ACC112 (cell line): ENCODE measurements at regions not wholly inside any gene's neighbourhood (a gene's known extent, or its start where the extent isn't known, plus 50 kb on each side); places are given as distances from the start of the nearest gene placed in this dataset.

Source experiments
- H2AFZ ChIP-seq: fragments of 200-600 bp; sonication (generic); one replicate; pipeline ENCODE4 v1.6.0; 2017; ENCODE audit warnings: antibody characterized with exemption, low read length; ENCODE audit not compliant: unreplicated experiment
- H3K27ac ChIP-seq: fragments of 200-600 bp; sonication (generic); 2 replicates; pipeline ENCODE4 v1.5.1; 2014; ENCODE audit warnings: low read depth, mild to moderate bottlenecking, antibody characterized with exemption, low read length, moderate library complexity
- H3K27me3 ChIP-seq: fragments of 200-600 bp; sonication (generic); 2 replicates; pipeline ENCODE4 v1.6.1; 2014; ENCODE audit warnings: mild to moderate bottlenecking, antibody characterized with exemption, low read length, moderate library complexity, mixed read lengths; ENCODE audit not compliant: insufficient read depth
- H3K36me3 ChIP-seq: fragments of 200-600 bp; sonication (generic); 2 replicates; pipeline ENCODE4 v1.6.1; 2016; ENCODE audit warnings: mild to moderate bottlenecking, antibody characterized with exemption, low read length, moderate library complexity, mixed read lengths; ENCODE audit not compliant: insufficient read depth
- H3K4me1 ChIP-seq: fragments of 200-600 bp; sonication (generic); one replicate; pipeline ENCODE4 v1.6.1; 2016; ENCODE audit warnings: low read length, mixed read lengths; ENCODE audit not compliant: insufficient read depth, unreplicated experiment, control insufficient read depth
- H3K4me3 ChIP-seq: fragments of 200-600 bp; sonication (generic); 2 replicates; pipeline ENCODE4 v1.5.1; 2014; ENCODE audit warnings: mild to moderate bottlenecking, low read depth, low read length
- H3K79me2 ChIP-seq: fragments of 200-600 bp; sonication (generic); one replicate; pipeline ENCODE4 v1.6.0; 2016; ENCODE audit warnings: low read length; ENCODE audit not compliant: control insufficient read depth, unreplicated experiment, insufficient read depth

DNA sequence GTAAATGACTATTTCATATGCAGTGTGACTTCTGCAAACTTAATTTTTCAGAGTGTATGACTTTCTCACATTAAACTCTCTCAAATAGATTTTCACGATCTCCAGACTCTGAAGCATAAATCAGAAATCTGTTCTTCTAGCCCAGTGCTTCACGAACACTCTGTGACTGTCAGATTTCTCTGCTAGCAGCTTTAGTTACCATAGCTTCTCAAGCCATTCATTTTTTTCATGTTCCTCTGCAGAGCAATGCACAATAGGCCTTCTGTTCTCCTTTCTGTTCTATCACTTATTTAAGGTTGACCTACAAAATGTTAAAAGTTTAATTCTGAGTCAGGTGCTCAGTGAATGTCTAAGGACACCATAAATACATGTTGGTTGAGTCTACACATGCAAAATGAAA lies 1102.2 kb downstream of the TUSC7 start:
- Histone ChIP-seq H3K36me3 (no peaks in the 10 kb centered on the region), H3K79me2 (no peaks in the 10 kb centered on the region), H2AFZ (no peak overlapping the region), H3K4me3 (no peak overlapping the region), H3K27me3 (no peaks in the 10 kb centered on the region), H3K4me1 (peaks cover 6% of the 10 kb centered on the region), H3K27ac (no peak overlapping the region)

DNA sequence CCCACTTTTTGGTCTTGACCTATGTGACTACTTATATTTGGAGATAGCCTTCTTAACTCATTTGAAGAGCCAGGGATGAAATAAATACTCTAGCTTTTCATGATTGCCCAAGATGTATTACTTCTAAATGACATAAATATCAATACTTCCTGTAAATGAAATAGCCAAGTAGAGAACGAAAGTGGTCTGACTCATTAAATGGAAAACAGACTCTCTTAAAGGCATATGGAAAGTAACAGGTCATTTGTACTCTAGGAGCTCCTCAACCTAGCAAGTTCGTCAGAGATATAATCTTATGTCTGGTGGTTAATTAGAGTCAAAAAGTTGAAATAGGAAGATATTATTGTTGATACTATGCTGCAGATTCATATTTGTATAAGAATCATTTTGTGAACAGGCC lies 1105.4 kb downstream of the TUSC7 start:
- no peaks in the 10 kb centered on the region for H3K36me3 ChIP-seq
- H3K27me3 ChIP-seq, result no peaks in the 10 kb centered on the region
- H3K4me1 ChIP-seq, result peaks cover 6% of the 10 kb centered on the region
- no peak overlapping the region for H3K27ac ChIP-seq
- no peaks in the 10 kb centered on the region for H3K79me2 ChIP-seq
- peak overlapping the region; percentile 48; the same call in 1 of the 2 replicates for H3K4me3 ChIP-seq
- H2AFZ ChIP-seq, result peak overlapping the region; percentile 92

DNA sequence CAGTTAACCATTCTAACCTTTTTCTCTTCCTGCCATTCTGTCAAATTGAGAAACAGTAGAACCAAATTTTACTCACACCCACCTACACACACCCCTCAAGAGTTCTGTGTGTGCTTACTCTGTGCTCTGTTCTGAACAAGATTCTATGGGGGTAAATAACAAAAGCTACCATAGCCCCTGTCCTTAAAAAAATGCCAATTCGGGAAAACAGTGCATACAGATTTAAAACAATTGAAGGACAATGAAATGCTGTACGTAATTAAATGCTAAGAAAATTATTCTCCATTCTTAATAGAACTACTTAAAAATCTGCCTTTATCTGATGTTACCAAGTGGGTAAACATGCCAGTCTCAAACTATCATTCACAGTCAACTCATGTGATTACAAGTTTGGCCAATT lies 1107.5 kb downstream of the TUSC7 start:
- H3K4me1 ChIP-seq, result peaks cover 18% of the 10 kb centered on the region
- H3K36me3 ChIP-seq, result no peaks in the 10 kb centered on the region
- no peak overlapping the region for H3K4me3 ChIP-seq
- H3K27ac ChIP-seq, result no peak overlapping the region
- no peaks in the 10 kb centered on the region for H3K27me3 ChIP-seq
- H3K79me2 ChIP-seq, result no peaks in the 10 kb centered on the region
- no peak overlapping the region for H2AFZ ChIP-seq

DNA sequence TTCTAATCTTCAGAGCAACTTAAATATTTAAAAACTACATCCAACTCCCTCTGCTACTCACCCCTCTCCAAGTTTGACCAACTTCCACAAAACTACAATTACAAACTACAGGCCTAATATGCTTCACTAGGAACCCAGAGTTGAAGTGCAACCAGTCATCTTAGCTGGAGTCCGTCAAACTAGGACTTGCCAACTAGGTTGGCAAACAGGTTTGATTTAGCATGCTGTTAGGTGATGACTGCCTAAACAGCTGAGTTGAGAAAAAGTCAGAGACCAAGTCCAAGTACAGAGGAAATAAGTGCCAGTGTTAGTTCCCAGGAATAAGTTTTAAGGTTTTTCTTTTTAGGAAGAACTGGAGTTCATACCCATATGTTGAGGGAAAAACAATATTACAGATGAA lies 1109.0 kb downstream of the TUSC7 start:
- no peak overlapping the region for H2AFZ ChIP-seq
- no peaks in the 10 kb centered on the region for H3K79me2 ChIP-seq
- no peak overlapping the region for H3K27ac ChIP-seq
- no peaks in the 10 kb centered on the region for H3K36me3 ChIP-seq
- peaks cover 18% of the 10 kb centered on the region for H3K4me1 ChIP-seq
- H3K4me3 ChIP-seq, result no peak overlapping the region
- no peaks in the 10 kb centered on the region for H3K27me3 ChIP-seq

DNA sequence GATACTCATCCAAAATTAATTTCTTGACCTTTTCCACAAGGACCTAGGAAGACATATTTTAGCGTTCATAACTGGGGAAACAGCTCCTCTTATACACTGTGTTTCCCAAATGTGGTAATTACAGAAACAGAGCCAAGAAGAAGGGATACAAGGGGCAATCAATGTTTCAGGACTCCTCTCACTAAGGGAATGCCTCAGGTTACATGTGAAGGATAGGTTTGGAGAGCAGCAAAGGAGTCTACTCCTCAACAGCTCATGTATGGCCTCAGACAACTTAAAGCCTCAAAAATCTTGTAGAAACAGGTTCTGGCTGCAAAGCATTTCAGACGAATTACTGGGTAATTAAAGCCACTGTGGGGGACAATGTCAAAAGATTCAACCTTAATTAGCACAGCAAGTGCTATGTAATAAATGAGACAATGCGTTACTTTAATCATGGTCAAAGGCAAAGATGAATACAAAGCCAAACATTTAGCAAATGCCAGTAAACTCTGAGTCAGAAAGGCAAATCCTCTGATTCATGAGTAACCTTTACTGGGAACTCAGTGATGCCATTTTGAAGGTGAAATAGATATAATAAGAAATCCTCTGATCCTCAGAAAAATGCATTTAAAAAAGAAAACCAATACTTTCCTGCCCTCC lies 1111.2 kb downstream of the TUSC7 start:
- no peaks in the 10 kb centered on the region for H3K79me2 ChIP-seq
- no peaks in the 10 kb centered on the region for H3K27me3 ChIP-seq
- no peak overlapping the region for H3K4me3 ChIP-seq
- peak overlapping the region; percentile 27; the same call in 1 of the 2 replicates for H3K27ac ChIP-seq
- peaks cover 12% of the 10 kb centered on the region for H3K4me1 ChIP-seq
- H3K36me3 ChIP-seq, result no peaks in the 10 kb centered on the region
- peak overlapping the region; percentile 35 for H2AFZ ChIP-seq

DNA sequence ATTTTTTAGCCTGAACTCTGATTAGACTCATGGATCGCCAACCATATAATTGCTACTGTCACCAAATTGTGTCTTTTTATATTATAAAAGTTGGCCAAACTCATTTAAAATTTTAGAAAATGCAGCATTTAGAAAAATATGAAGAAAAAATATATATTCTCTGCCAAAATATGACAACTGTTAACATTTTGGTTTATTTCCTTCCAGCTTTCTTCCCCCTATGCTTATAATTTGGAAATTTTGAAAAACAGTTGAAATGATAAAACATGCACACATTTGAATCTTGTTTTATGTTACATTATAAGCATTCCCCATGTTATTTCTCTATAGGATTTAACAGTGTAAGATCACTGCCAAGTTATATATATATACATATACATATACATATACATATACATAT lies 1112.8 kb downstream of the TUSC7 start:
- no peaks in the 10 kb centered on the region for H3K79me2 ChIP-seq

DNA sequence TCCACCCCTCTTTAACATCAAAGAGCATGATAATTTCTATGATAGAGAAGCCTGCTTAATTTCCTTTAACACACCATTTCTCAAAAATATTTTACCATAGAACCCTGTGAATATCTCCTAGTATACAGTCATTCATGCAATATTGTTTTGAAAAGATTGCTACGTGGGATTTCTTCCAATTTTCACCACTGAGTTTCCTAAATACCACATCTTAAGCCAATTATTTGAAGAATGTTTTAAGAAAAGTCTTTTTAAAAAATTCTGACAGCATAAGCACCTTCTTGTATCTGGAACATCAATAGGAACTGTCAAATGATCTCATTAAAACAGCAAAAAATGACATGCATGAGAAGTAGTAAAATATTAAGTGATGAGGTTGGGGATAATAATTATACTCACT lies 1126.7 kb downstream of the TUSC7 start:
- Histone ChIP-seq H3K27ac (no peak overlapping the region), H2AFZ (no peak overlapping the region), H3K4me3 (no peak overlapping the region), H3K79me2 (no peaks in the 10 kb centered on the region), H3K36me3 (no peaks in the 10 kb centered on the region), H3K4me1 (peaks cover 5% of the 10 kb centered on the region), H3K27me3 (no peaks in the 10 kb centered on the region)

More for the DNA sequence above, 1112.8 kb downstream of the TUSC7 start:
- no peak overlapping the region for H3K4me3 ChIP-seq
- no peak overlapping the region for H2AFZ ChIP-seq
- no peaks in the 10 kb centered on the region for H3K36me3 ChIP-seq
- H3K27me3 ChIP-seq, result no peaks in the 10 kb centered on the region
- H3K4me1 ChIP-seq, result peaks cover 12% of the 10 kb centered on the region
- no peak overlapping the region for H3K27ac ChIP-seq

DNA sequence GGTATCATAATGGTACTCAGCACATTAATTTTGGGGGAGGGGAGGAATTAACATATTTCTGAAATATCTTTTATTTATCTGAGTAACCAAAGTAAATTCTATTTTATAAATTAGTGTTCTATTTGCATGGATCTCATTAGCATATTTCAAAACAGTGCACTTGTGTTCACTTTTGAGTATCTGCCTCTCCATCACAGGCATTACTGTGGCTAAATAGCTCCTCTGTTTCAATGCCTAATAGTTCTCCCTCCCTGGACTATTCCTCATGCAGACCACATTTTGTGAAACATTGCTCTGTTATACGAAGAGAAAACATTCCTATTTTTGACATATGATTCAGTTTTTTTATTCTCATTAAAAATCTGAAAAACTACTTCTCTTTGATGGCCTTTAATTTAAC lies 1127.8 kb downstream of the TUSC7 start:
- Histone ChIP-seq H3K36me3 (no peaks in the 10 kb centered on the region), H3K79me2 (no peaks in the 10 kb centered on the region), H3K4me3 (no peak overlapping the region), H2AFZ (no peak overlapping the region), H3K27ac (no peak overlapping the region), H3K27me3 (no peaks in the 10 kb centered on the region), H3K4me1 (peaks cover 5% of the 10 kb centered on the region)

DNA sequence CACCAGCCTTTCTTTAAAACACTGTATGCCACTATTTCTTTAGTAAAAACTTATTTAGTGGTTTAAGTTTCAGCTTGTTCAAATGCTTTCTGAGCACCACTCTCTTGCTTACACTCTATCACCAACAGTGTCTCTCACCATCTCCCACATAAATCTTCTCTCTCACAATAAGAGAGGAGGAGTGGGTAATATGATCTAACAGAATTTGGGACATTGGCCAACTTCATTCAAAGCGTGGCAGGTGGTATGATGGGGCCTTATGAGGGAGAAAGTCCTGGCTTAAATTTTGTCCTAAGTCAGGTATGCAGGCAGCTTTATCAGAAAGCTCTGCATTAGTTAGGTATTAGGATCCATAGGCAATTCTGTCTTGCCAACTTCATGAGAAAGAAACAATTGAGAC lies 1132.5 kb downstream of the TUSC7 start:
- no peak overlapping the region for H3K4me3 ChIP-seq
- H2AFZ ChIP-seq, result no peak overlapping the region
- H3K27me3 ChIP-seq, result no peaks in the 10 kb centered on the region
- H3K27ac ChIP-seq, result no peak overlapping the region
- H3K4me1 ChIP-seq, result peaks cover 4% of the 10 kb centered on the region
- H3K79me2 ChIP-seq, result no peaks in the 10 kb centered on the region
- no peaks in the 10 kb centered on the region for H3K36me3 ChIP-seq

DNA sequence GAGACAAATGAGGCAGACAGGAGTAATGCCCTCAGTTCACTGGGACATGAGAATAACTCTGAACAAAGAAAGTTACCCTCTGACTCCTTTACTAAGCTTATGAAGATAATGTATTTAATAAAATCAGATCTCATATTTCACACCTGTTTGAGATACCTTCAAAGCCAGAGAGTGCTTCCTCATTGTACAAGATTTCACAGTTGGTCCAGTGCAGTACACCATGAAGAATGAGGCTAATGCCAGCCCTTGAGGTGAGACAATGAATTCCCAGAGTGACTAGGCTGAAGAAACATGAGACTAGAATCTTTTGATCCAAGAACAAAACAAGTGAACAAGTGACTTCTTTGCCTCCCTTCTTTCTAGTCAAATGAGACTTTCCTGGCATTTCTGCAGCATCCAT lies 1133.8 kb downstream of the TUSC7 start:
- no peak overlapping the region for H3K27ac ChIP-seq
- peaks cover 4% of the 10 kb centered on the region for H3K4me1 ChIP-seq
- H3K4me3 ChIP-seq, result no peak overlapping the region
- no peaks in the 10 kb centered on the region for H3K79me2 ChIP-seq
- H2AFZ ChIP-seq, result no peak overlapping the region
- no peaks in the 10 kb centered on the region for H3K27me3 ChIP-seq
- H3K36me3 ChIP-seq, result no peaks in the 10 kb centered on the region

DNA sequence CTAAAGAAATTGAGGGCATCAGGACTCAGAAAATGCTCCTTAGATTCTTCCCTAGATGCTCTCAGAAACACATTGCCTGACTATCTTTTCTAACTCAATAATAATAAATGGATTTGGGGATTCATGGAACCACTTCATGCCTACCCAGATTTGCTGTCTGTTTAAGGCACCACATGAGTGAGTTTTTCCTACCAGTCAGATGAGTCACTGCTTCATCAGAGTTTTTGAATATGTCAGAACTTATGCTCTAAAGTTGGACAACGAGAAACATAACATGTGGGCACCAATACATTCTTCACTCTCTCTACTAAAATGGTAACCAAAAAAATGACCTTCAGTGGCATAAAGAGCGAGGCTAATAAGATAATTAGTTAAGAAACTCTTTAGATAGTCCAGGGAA lies 1135.1 kb downstream of the TUSC7 start:
- Histone ChIP-seq H3K27me3 (no peaks in the 10 kb centered on the region), H3K4me1 (peaks cover 4% of the 10 kb centered on the region)

More for the DNA sequence above, 1135.1 kb downstream of the TUSC7 start:
- Histone ChIP-seq H3K79me2 (no peaks in the 10 kb centered on the region), H3K36me3 (no peaks in the 10 kb centered on the region), H2AFZ (peak overlapping the region; percentile 31), H3K27ac (no peak overlapping the region), H3K4me3 (no peak overlapping the region)
